ENCODE measurements at regions not wholly inside any gene's neighbourhood (a gene's known extent, or its start where the extent isn't known, plus 50 kb on each side); places are given as distances from the start of the nearest gene placed in this dataset.
"Not testable (repeated sequence)": the region's sequence is repeated elsewhere in the genome, so short reads cannot be mapped to it uniquely, and the experiment has no call there.

GRCh38 chr6:86731631-86732030 is 205.7 kb upstream of the HTR1E start:
- not testable (repeated sequence) for DNase-seq (ENCODE audit: low read depth in 2 of 2)

GRCh38 chr6:86730772-86731171 is 206.6 kb upstream of the HTR1E start:
- DNase-seq (ENCODE audit: low read depth in 2 of 2): not testable (repeated sequence)

- DNase-seq (ENCODE audit: low read depth in 2 of 2): no peak
Observed at GRCh38 chr6:86730216-86730615, 207.1 kb upstream of the HTR1E start.

GRCh38 chr6:86728976-86729375 is 208.4 kb upstream of the HTR1E start:
- no peak for DNase-seq (ENCODE audit: low read depth in 2 of 2)

GRCh38 chr6:86724695-86725094 is 212.6 kb upstream of the HTR1E start:
- DNase-seq (ENCODE audit: low read depth in 2 of 2): no peak

GRCh38 chr6:86723729-86724128 is 213.6 kb upstream of the HTR1E start:
- no peak for DNase-seq (ENCODE audit: low read depth in 2 of 2)

- no peak for DNase-seq (ENCODE audit: low read depth in 2 of 2)
Observed at GRCh38 chr6:86723151-86723550, 214.2 kb upstream of the HTR1E start.

- no peak for DNase-seq (ENCODE audit: low read depth in 2 of 2)
Observed at GRCh38 chr6:86722131-86722530, 215.2 kb upstream of the HTR1E start.

- no peak for DNase-seq (ENCODE audit: low read depth in 2 of 2)
Observed at GRCh38 chr6:86715676-86716075, 221.7 kb upstream of the HTR1E start.

GRCh38 chr6:86712039-86712438 is 225.3 kb upstream of the HTR1E start:
- DNase-seq (ENCODE audit: low read depth in 2 of 2): no peak

GRCh38 chr6:86707545-86708120 is 229.7 kb upstream of the HTR1E start:
- DNase-seq (ENCODE audit: low read depth in 2 of 2): no peak

- no peak for DNase-seq (ENCODE audit: low read depth in 2 of 2)
Observed at GRCh38 chr6:86706449-86706848, 230.9 kb upstream of the HTR1E start.

- DNase-seq (ENCODE audit: low read depth in 2 of 2): not testable (repeated sequence)
Observed at GRCh38 chr6:86701228-86701627, 236.1 kb upstream of the HTR1E start.

- DNase-seq (ENCODE audit: low read depth in 2 of 2): no peak
Observed at GRCh38 chr6:86686496-86686895, 250.8 kb upstream of the HTR1E start.

GRCh38 chr6:86685230-86685797 is 252.0 kb upstream of the HTR1E start:
- DNase-seq (ENCODE audit: low read depth in 2 of 2): no peak

- DNase-seq (ENCODE audit: low read depth in 2 of 2): no peak
Observed at GRCh38 chr6:86683132-86683908, 254.0 kb upstream of the HTR1E start.

GRCh38 chr6:86682297-86682696 is 255.0 kb upstream of the HTR1E start:
- DNase-seq (ENCODE audit: low read depth in 2 of 2): no peak

GRCh38 chr6:86681140-86681539 is 256.2 kb upstream of the HTR1E start:
- not testable (repeated sequence) for DNase-seq (ENCODE audit: low read depth in 2 of 2)

- not testable (repeated sequence) for DNase-seq (ENCODE audit: low read depth in 2 of 2)
Observed at GRCh38 chr6:86672125-86672524, 265.2 kb upstream of the HTR1E start.

GRCh38 chr6:86657192-86657591 is 280.1 kb upstream of the HTR1E start:
- no peak for DNase-seq (ENCODE audit: low read depth in 2 of 2)

GRCh38 chr6:86629123-86629522 is 308.2 kb upstream of the HTR1E start:
- DNase-seq (ENCODE audit: low read depth in 2 of 2): no peak

GRCh38 chr6:86619428-86619827 is 317.9 kb upstream of the HTR1E start:
- DNase-seq (ENCODE audit: low read depth in 2 of 2): no peak

- no peak for DNase-seq (ENCODE audit: low read depth in 2 of 2)
Observed at GRCh38 chr6:86615299-86615698, 322.0 kb upstream of the HTR1E start.

All from stimulated activated CD4-positive, alpha-beta T cell treated with anti-CD3 and anti-CD28 coated beads, Interleukin-4, amount 100 ng/mL, for 48 hours (primary cell).